ENCODE measurements at regions not wholly inside any gene's neighbourhood (a gene's known extent, or its start where the extent isn't known, plus 50 kb on each side); places are given as distances from the start of the nearest gene placed in this dataset.

DNA sequence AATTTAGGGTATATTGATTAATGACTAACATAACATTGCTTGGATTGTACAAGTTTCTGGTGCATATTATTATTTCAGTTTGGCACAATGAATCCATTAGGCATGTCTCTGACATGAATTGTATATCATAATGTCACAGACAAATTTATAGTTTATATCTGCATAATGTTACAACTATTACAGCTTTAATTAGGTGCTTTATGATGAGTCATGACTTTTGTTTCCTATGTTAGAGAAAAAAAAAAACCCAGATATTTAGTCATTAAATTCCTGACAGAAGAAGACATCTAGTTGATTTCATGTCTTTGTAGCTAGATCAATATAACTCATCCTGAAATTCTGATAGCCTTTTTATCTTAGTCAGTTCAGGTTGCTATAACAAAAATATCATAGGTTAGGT lies 385.7 kb upstream of the EPHA5 start:
- Histone ChIP-seq H4K12ac (ENCODE audit: low read depth, low read length) (no peak overlapping the region), H3K9me3 (ENCODE audit: insufficient read depth, low read depth, low read length) (no peaks in the 10 kb centered on the region), H3K79me1 (ENCODE audit: low read length) (no peaks in the 10 kb centered on the region), H3K4me2 (ENCODE audit: low read length) (no peak overlapping the region), H2BK120ac (ENCODE audit: insufficient read depth, low read length, poor library complexity) (no peak overlapping the region), H3K27me3 (ENCODE audit: insufficient read depth, low read length) (no peaks in the 10 kb centered on the region), H3K4me3 (ENCODE audit: low read depth, low read length) (no peak overlapping the region), H3K27ac (ENCODE audit: low read depth, low read length) (no peak overlapping the region), H3K79me2 (ENCODE audit: control insufficient read depth, insufficient read depth, low read length, poor library complexity) (no peaks in the 10 kb centered on the region), H3K36me3 (ENCODE audit: control insufficient read depth in 1 of 2, insufficient read depth in 2 of 2, low read length in 2 of 2) (no peaks in the 10 kb centered on the region), H2AK5ac (ENCODE audit: low read length) (no peak overlapping the region), H3K23ac (ENCODE audit: low read length) (no peak overlapping the region), H2AFZ (ENCODE audit: insufficient read depth, low read length, poor library complexity) (no peak overlapping the region), H3K18ac (ENCODE audit: low read length) (no peak overlapping the region), H2BK5ac (ENCODE audit: low read depth, low read length, poor library complexity) (no peak overlapping the region), H3K9ac (ENCODE audit: low read length) (no peak overlapping the region), H4K8ac (ENCODE audit: low read depth, low read length) (no peak overlapping the region), H4K91ac (ENCODE audit: low read depth, low read length) (no peak overlapping the region), H2BK12ac (ENCODE audit: low read length) (no peak overlapping the region), H3K4ac (ENCODE audit: low read depth, low read length) (no peak overlapping the region), H3K4me1 (ENCODE audit: control insufficient read depth in 1 of 2, insufficient read depth in 2 of 2, low read length in 2 of 2) (no peaks in the 10 kb centered on the region), H3K14ac (ENCODE audit: low read length) (no peak overlapping the region)
- no peak for DNase-seq

- H3K18ac ChIP-seq (ENCODE audit: low read length): no peak overlapping the region
- H3K4ac ChIP-seq (ENCODE audit: low read depth, low read length): no peak overlapping the region
- no peak overlapping the region for H4K91ac ChIP-seq (ENCODE audit: low read depth, low read length)
- H3K79me2 ChIP-seq (ENCODE audit: control insufficient read depth, insufficient read depth, low read length, poor library complexity): no peaks in the 10 kb centered on the region
- no CpG with 5 or more reads among the region's 2 CpGs for WGBS (ENCODE audit: extremely low coverage, insufficient coverage, insufficient read length)
- H3K36me3 ChIP-seq (ENCODE audit: control insufficient read depth in 1 of 2, insufficient read depth in 2 of 2, low read length in 2 of 2): no peaks in the 10 kb centered on the region
- H3K4me3 ChIP-seq (ENCODE audit: low read depth, low read length): no peak overlapping the region
- no peak overlapping the region for H4K8ac ChIP-seq (ENCODE audit: low read depth, low read length)
- no peaks in the 10 kb centered on the region for H3K79me1 ChIP-seq (ENCODE audit: low read length)
- no peak for DNase-seq
- no peaks in the 10 kb centered on the region for H3K27me3 ChIP-seq (ENCODE audit: insufficient read depth, low read length)
- no peak overlapping the region for H3K4me2 ChIP-seq (ENCODE audit: low read length)
- no peak overlapping the region for H2BK12ac ChIP-seq (ENCODE audit: low read length)
- no peak overlapping the region for H2AK5ac ChIP-seq (ENCODE audit: low read length)
- H3K9ac ChIP-seq (ENCODE audit: low read length): no peak overlapping the region
- H3K14ac ChIP-seq (ENCODE audit: low read length): no peak overlapping the region
- no peak overlapping the region for H2AFZ ChIP-seq (ENCODE audit: insufficient read depth, low read length, poor library complexity)
- no peak overlapping the region for H2BK120ac ChIP-seq (ENCODE audit: insufficient read depth, low read length, poor library complexity)
- no peak overlapping the region for H3K27ac ChIP-seq (ENCODE audit: low read depth, low read length)
- no peak overlapping the region for H3K23ac ChIP-seq (ENCODE audit: low read length)
- H3K4me1 ChIP-seq (ENCODE audit: control insufficient read depth in 1 of 2, insufficient read depth in 2 of 2, low read length in 2 of 2): no peaks in the 10 kb centered on the region
- no peaks in the 10 kb centered on the region for H3K9me3 ChIP-seq (ENCODE audit: insufficient read depth, low read depth, low read length)
- H4K12ac ChIP-seq (ENCODE audit: low read depth, low read length): no peak overlapping the region
- H2BK5ac ChIP-seq (ENCODE audit: low read depth, low read length, poor library complexity): no peak overlapping the region
These were observed 382.1 kb upstream of the EPHA5 start for GRCh38 chr4:66052426-66052825.

GRCh38 chr4:66048861-66049260 lies 378.6 kb upstream of the EPHA5 start:
- H4K91ac ChIP-seq (ENCODE audit: low read depth, low read length): no peak overlapping the region
- no CpG with 5 or more reads among the region's 2 CpGs for WGBS (ENCODE audit: extremely low coverage, insufficient coverage, insufficient read length)
- H3K9me3 ChIP-seq (ENCODE audit: insufficient read depth, low read depth, low read length): no peaks in the 10 kb centered on the region
- no peak overlapping the region for H4K12ac ChIP-seq (ENCODE audit: low read depth, low read length)
- no peak overlapping the region for H3K27ac ChIP-seq (ENCODE audit: low read depth, low read length)
- H3K4me2 ChIP-seq (ENCODE audit: low read length): no peak overlapping the region
- H3K9ac ChIP-seq (ENCODE audit: low read length): no peak overlapping the region
- H2BK120ac ChIP-seq (ENCODE audit: insufficient read depth, low read length, poor library complexity): no peak overlapping the region
- H3K18ac ChIP-seq (ENCODE audit: low read length): no peak overlapping the region
- no peaks in the 10 kb centered on the region for H3K4me1 ChIP-seq (ENCODE audit: control insufficient read depth in 1 of 2, insufficient read depth in 2 of 2, low read length in 2 of 2)
- no peak overlapping the region for H2BK5ac ChIP-seq (ENCODE audit: low read depth, low read length, poor library complexity)
- H3K36me3 ChIP-seq (ENCODE audit: control insufficient read depth in 1 of 2, insufficient read depth in 2 of 2, low read length in 2 of 2): no peaks in the 10 kb centered on the region
- no peaks in the 10 kb centered on the region for H3K79me2 ChIP-seq (ENCODE audit: control insufficient read depth, insufficient read depth, low read length, poor library complexity)
- H2AK5ac ChIP-seq (ENCODE audit: low read length): no peak overlapping the region
- H2AFZ ChIP-seq (ENCODE audit: insufficient read depth, low read length, poor library complexity): no peak overlapping the region
- no peak overlapping the region for H3K23ac ChIP-seq (ENCODE audit: low read length)
- H2BK12ac ChIP-seq (ENCODE audit: low read length): no peak overlapping the region
- H4K8ac ChIP-seq (ENCODE audit: low read depth, low read length): no peak overlapping the region
- no peak for DNase-seq
- no peaks in the 10 kb centered on the region for H3K79me1 ChIP-seq (ENCODE audit: low read length)
- H3K14ac ChIP-seq (ENCODE audit: low read length): no peak overlapping the region
- no peaks in the 10 kb centered on the region for H3K27me3 ChIP-seq (ENCODE audit: insufficient read depth, low read length)
- H3K4me3 ChIP-seq (ENCODE audit: low read depth, low read length): no peak overlapping the region
- H3K4ac ChIP-seq (ENCODE audit: low read depth, low read length): no peak overlapping the region

DNA sequence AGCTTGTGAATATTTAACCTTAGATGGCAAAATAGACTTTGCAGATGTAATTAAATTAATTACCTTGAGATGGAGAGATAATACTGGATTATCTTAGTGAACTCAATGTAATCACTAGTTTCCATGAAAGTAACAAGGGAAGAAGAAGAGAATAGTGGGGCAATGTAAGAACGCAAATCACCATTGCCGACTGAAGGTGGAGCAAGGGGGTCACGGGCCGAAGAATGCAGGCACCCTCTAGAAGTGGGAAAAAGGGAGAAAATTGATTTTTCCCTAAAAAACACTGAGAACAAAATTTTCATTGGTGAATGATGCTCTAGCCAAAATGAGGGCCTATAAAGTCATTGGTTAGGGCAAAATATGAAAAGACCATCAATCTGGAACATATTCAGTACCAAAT lies 375.6 kb upstream of the EPHA5 start:
- WGBS (ENCODE audit: extremely low coverage, insufficient coverage, insufficient read length): no CpG with 5 or more reads among the region's 4 CpGs

More for the DNA sequence above, 375.6 kb upstream of the EPHA5 start:
- H3K79me1 ChIP-seq (ENCODE audit: low read length): no peaks in the 10 kb centered on the region
- H3K9me3 ChIP-seq (ENCODE audit: insufficient read depth, low read depth, low read length): no peaks in the 10 kb centered on the region
- no peak for DNase-seq
- no peak overlapping the region for H2AFZ ChIP-seq (ENCODE audit: insufficient read depth, low read length, poor library complexity)
- H4K8ac ChIP-seq (ENCODE audit: low read depth, low read length): no peak overlapping the region
- no peak overlapping the region for H4K12ac ChIP-seq (ENCODE audit: low read depth, low read length)
- no peak overlapping the region for H3K23ac ChIP-seq (ENCODE audit: low read length)
- H3K18ac ChIP-seq (ENCODE audit: low read length): no peak overlapping the region
- no peak overlapping the region for H2BK12ac ChIP-seq (ENCODE audit: low read length)
- H2BK120ac ChIP-seq (ENCODE audit: insufficient read depth, low read length, poor library complexity): no peak overlapping the region
- no peaks in the 10 kb centered on the region for H3K27me3 ChIP-seq (ENCODE audit: insufficient read depth, low read length)
- H4K91ac ChIP-seq (ENCODE audit: low read depth, low read length): no peak overlapping the region
- no peak overlapping the region for H3K9ac ChIP-seq (ENCODE audit: low read length)
- H3K27ac ChIP-seq (ENCODE audit: low read depth, low read length): no peak overlapping the region
- no peak overlapping the region for H2AK5ac ChIP-seq (ENCODE audit: low read length)
- H3K4me2 ChIP-seq (ENCODE audit: low read length): no peak overlapping the region
- no peaks in the 10 kb centered on the region for H3K4me1 ChIP-seq (ENCODE audit: control insufficient read depth in 1 of 2, insufficient read depth in 2 of 2, low read length in 2 of 2)
- no peak overlapping the region for H2BK5ac ChIP-seq (ENCODE audit: low read depth, low read length, poor library complexity)
- no peak overlapping the region for H3K4me3 ChIP-seq (ENCODE audit: low read depth, low read length)
- H3K79me2 ChIP-seq (ENCODE audit: control insufficient read depth, insufficient read depth, low read length, poor library complexity): no peaks in the 10 kb centered on the region
- H3K14ac ChIP-seq (ENCODE audit: low read length): no peak overlapping the region
- H3K4ac ChIP-seq (ENCODE audit: low read depth, low read length): no peak overlapping the region
- H3K36me3 ChIP-seq (ENCODE audit: control insufficient read depth in 1 of 2, insufficient read depth in 2 of 2, low read length in 2 of 2): no peaks in the 10 kb centered on the region
